ENCODE measurements at regions not wholly inside any gene's neighbourhood (a gene's known extent, or its start where the extent isn't known, plus 50 kb on each side); places are given as distances from the start of the nearest gene placed in this dataset.

GRCh38 chr21:39056636-39057035 is 126.6 kb downstream of the PSMG1 start:
- TF ChIP-seq EP300 (IDR thresholded peaks at IDR 0.05), result no peak
- TF ChIP-seq, protein P1, sequence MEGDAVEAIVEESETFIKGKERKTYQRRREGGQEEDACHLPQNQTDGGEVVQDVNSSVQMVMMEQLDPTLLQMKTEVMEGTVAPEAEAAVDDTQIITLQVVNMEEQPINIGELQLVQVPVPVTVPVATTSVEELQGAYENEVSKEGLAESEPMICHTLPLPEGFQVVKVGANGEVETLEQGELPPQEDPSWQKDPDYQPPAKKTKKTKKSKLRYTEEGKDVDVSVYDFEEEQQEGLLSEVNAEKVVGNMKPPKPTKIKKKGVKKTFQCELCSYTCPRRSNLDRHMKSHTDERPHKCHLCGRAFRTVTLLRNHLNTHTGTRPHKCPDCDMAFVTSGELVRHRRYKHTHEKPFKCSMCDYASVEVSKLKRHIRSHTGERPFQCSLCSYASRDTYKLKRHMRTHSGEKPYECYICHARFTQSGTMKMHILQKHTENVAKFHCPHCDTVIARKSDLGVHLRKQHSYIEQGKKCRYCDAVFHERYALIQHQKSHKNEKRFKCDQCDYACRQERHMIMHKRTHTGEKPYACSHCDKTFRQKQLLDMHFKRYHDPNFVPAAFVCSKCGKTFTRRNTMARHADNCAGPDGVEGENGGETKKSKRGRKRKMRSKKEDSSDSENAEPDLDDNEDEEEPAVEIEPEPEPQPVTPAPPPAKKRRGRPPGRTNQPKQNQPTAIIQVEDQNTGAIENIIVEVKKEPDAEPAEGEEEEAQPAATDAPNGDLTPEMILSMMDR (IDR thresholded peaks at IDR 0.05), result no peak

Data from sigmoid colon (tissue), 4 donors.